ENCODE measurements at regions not wholly inside any gene's neighbourhood (a gene's known extent, or its start where the extent isn't known, plus 50 kb on each side); places are given as distances from the start of the nearest gene placed in this dataset.
"Not testable (repeated sequence)": the region's sequence is repeated elsewhere in the genome, so short reads cannot be mapped to it uniquely, and the experiment has no call there.

DNA sequence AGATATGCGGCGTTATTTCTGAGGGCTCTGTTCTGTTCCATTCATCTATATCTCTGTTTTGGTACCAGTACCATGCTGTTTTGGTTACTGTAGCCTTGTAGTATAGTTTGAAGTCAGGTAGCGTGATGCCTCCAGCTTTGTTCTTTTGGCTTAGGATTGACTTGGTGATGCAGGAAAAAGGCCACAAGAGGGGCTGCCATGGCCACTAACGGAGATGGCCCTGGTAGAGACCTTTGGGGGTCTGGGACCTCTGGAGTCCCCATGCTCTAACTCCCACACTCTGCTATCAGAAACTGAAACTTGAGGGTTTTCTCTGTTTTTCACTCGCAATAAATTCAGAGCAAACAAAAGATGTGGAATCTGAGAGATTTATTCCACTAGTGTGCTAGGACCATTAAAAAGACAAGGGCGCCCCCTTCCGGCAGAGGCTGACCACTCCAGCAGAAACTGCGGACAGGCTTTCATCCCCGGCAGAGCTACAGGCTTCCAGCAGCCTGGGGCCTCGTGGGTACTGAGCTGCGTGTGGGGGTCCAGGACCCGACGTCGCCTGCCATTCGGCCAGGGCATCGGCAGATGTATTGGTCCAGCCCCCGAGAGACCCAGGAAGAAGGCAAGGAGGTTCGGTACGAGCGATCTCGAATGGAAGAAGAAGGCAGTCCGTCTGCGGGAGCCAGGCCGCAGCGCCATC, 775.1 kb downstream of the EPHA7 start:
- in situ Hi-C loops (cut with HindIII; ENCODE audit: low pct_ligation_motif_present, low sequenced_read_pairs); H3K4me3 ChIP-seq (ENCODE audit: low read depth, low read length); H3K36me3 ChIP-seq (replicated peaks); DNase-seq; H3K27ac ChIP-seq; H3K27me3 ChIP-seq (replicated peaks): not testable (repeated sequence)
- TF ChIP-seq CTCF (IDR thresholded peaks at IDR 0.05; ENCODE audit: low read depth, low read length, missing control alignments), result peak; percentile 47

DNA sequence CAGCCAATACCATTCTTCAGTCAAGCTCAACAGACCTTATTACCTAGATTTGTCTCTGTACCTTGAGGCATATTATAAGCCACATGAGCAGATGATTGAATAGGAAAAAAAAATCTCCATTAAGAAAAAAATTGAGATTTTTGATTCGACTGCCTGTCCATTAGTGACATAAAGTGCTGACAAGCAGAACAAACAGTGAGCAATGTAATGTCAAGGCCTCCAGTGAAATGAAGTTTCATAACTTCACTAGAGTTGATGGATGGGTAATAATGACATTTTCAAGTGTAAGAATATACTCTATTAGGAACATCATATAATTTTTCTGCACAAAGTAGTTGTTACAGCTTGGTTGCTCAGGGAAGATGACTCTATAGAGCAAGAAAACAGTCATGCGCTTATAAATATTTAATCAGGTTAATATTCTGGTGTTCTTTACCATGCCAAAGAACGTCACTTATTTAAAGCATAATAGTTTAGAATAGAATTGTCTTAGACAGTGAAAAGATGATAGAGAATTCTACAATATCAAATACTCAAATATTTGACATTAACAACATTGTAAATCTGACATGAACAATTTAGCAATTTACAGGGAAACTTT, 783.7 kb downstream of the EPHA7 start:
- Histone ChIP-seq H3K4me3 (ENCODE audit: low read depth, low read length) (no peak overlapping the region), H3K27ac (no peak overlapping the region), H3K27me3 (replicated peaks) (no peaks in the 10 kb centered on the region), H3K36me3 (replicated peaks) (no peaks in the 10 kb centered on the region)
- TF ChIP-seq CTCF (IDR thresholded peaks at IDR 0.05; ENCODE audit: low read depth, low read length, missing control alignments), result no peak
- in situ Hi-C loops (cut with HindIII; ENCODE audit: low pct_ligation_motif_present, low sequenced_read_pairs), result no loop called here
- no peak for DNase-seq

DNA sequence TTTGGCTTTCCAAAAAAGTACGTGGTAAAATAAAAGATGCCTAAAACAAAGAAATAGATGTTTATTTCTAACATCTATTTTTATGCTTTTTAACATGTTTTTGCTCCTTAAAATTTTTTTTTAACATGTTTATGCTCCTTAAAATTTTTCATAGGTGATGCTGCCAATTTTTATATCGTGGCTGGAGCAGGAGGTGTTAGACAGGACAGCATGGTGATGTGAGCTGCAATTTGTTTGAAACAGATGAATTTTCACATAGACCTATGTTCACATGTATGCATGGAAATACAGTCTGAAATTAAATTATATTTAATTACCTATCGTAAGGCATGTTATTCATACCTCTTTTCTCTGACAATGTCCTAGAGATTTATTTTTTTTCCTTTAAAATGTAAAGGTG, 784.8 kb downstream of the EPHA7 start:
- in situ Hi-C loops (cut with HindIII; ENCODE audit: low pct_ligation_motif_present, low sequenced_read_pairs), result no loop called here
- no peaks in the 10 kb centered on the region for H3K27me3 ChIP-seq (replicated peaks)
- H3K27ac ChIP-seq, result no peak overlapping the region
- no peak overlapping the region for H3K4me3 ChIP-seq (ENCODE audit: low read depth, low read length)
- no peak for TF ChIP-seq CTCF (IDR thresholded peaks at IDR 0.05; ENCODE audit: low read depth, low read length, missing control alignments)
- H3K36me3 ChIP-seq (replicated peaks), result no peaks in the 10 kb centered on the region
- DNase-seq, result no peak

DNA sequence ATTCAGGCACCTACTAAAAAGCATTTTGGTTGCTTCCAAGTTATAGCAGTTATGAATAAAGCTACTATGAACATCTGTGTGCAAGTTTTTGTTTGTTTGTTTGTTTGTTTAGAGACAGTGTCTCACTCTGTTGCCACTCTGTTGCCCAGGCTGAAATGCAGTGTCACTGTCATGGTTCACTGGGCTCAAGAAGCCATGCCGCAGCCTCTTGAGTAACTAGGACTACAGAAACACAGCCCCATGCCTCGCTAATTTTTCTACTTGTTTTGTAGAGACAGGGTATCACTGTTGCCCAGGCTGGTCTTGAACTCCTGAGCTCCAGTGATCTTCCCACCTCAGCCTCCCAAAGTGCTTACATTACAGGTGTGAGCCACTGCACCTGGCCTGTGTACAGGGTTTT, 795.9 kb downstream of the EPHA7 start:
- no peaks in the 10 kb centered on the region for H3K36me3 ChIP-seq (replicated peaks)
- no peak for TF ChIP-seq CTCF (IDR thresholded peaks at IDR 0.05; ENCODE audit: low read depth, low read length, missing control alignments)

DNA sequence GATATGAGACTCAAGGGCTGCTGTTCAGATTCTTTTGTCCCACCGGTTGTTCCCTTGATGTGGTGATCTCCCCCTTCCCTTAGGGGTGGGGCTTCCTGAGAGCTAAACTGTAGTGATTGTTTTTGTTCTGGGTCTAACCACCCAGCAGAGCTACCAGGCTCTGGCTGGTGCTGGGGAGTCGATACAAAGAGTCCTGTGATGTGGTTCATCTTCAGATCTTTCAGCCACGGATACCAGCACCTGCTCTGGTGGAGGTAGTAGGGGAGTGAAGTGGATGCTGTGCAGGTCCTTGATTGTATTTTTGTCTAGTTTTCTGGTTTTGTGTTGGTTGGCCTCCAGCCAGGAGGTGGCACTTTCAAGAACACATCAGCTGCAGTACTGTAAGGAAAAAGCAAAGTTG, 801.6 kb downstream of the EPHA7 start:
- in situ Hi-C loops (cut with HindIII; ENCODE audit: low pct_ligation_motif_present, low sequenced_read_pairs), result no loop called here
- no peaks in the 10 kb centered on the region for H3K27me3 ChIP-seq (replicated peaks)
- no peaks in the 10 kb centered on the region for H3K36me3 ChIP-seq (replicated peaks)
- TF ChIP-seq CTCF (IDR thresholded peaks at IDR 0.05; ENCODE audit: low read depth, low read length, missing control alignments), result no peak
- H3K4me3 ChIP-seq (ENCODE audit: low read depth, low read length), result no peak overlapping the region
- H3K27ac ChIP-seq, result no peak overlapping the region
- no peak for DNase-seq

More for the DNA sequence above, 795.9 kb downstream of the EPHA7 start:
- H3K27ac ChIP-seq, result no peak overlapping the region
- no peak overlapping the region for H3K4me3 ChIP-seq (ENCODE audit: low read depth, low read length)
- H3K27me3 ChIP-seq (replicated peaks), result no peaks in the 10 kb centered on the region
- DNase-seq, result no peak
- in situ Hi-C loops (cut with HindIII; ENCODE audit: low pct_ligation_motif_present, low sequenced_read_pairs), result no loop called here

DNA sequence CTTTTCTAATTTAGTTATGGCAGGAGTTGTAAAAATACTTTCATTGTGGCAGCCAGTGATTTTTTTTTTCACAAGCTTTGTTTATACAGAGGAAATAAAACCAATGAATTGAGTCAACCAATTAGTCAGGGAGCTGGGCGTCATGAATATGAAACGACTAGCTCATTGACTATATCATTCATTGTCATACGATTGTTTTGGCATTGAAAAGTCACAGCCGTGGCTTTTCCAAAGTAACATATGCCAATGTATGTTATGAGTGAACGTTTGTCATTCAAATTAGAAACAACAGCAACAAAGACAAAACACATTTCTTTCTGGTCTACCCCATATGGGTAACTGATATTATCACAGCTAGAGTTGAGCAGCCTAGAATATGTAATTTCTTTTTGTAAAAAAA, 810.6 kb downstream of the EPHA7 start:
- Histone ChIP-seq H3K27me3 (replicated peaks) (no peaks in the 10 kb centered on the region), H3K27ac (no peak overlapping the region), H3K36me3 (replicated peaks) (no peaks in the 10 kb centered on the region), H3K4me3 (ENCODE audit: low read depth, low read length) (no peak overlapping the region)
- in situ Hi-C loops (cut with HindIII; ENCODE audit: low pct_ligation_motif_present, low sequenced_read_pairs), result no loop called here
- no peak for TF ChIP-seq CTCF (IDR thresholded peaks at IDR 0.05; ENCODE audit: low read depth, low read length, missing control alignments)
- no peak for DNase-seq

All from brain microvascular endothelial cell (primary cell).